OCI-LY1 (cell line): ENCODE measurements at regions not wholly inside any gene's neighbourhood (a gene's known extent, or its start where the extent isn't known, plus 50 kb on each side); places are given as distances from the start of the nearest gene placed in this dataset.

Experiments used
- EZH2 ChIP-seq: fragments of 200-600 bp; sonication (generic), shearing (Covaris generic); IDR thresholded peaks from 2 replicates; pipeline ENCODE4 v1.8.0; 2017; ENCODE audit warnings: borderline replicate concordance, mixed run types, mild to moderate bottlenecking, antibody characterized with exemption, low read length, moderate library complexity, mixed read lengths
- TF ChIP-seq, protein P1 (sequence below): fragments of 200-600 bp; sonication (generic), shearing (Covaris generic); IDR thresholded peaks from 2 replicates; pipeline ENCODE4 v1.5.1; 2017; ENCODE audit warnings: mild to moderate bottlenecking, antibody characterized with exemption, low read length, moderate library complexity, mixed read lengths

- TF ChIP-seq, protein P1, sequence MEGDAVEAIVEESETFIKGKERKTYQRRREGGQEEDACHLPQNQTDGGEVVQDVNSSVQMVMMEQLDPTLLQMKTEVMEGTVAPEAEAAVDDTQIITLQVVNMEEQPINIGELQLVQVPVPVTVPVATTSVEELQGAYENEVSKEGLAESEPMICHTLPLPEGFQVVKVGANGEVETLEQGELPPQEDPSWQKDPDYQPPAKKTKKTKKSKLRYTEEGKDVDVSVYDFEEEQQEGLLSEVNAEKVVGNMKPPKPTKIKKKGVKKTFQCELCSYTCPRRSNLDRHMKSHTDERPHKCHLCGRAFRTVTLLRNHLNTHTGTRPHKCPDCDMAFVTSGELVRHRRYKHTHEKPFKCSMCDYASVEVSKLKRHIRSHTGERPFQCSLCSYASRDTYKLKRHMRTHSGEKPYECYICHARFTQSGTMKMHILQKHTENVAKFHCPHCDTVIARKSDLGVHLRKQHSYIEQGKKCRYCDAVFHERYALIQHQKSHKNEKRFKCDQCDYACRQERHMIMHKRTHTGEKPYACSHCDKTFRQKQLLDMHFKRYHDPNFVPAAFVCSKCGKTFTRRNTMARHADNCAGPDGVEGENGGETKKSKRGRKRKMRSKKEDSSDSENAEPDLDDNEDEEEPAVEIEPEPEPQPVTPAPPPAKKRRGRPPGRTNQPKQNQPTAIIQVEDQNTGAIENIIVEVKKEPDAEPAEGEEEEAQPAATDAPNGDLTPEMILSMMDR = no peak
- TF ChIP-seq EZH2 = no peak
Measured at GRCh38 chr1:29482064-29482463, 245.7 kb downstream of the PTPRU start.
